Retinal pigment epithelial cell (primary cell): ENCODE measurements at regions not wholly inside any gene's neighbourhood (a gene's known extent, or its start where the extent isn't known, plus 50 kb on each side); places are given as distances from the start of the nearest gene placed in this dataset.

Experiments
- DNase-seq: peaks from one replicate; pipeline ENCODE4 v3.0.0-alpha.2; 2010; ENCODE audit warnings: low read depth
- H3K4me3 ChIP-seq: 2 replicates; pipeline ENCODE4 v1.5.1; 2011; ENCODE audit warnings: mild to moderate bottlenecking, low read length, control low read depth, moderate library complexity
- CTCF ChIP-seq: conservative IDR thresholded peaks from 2 replicates; pipeline ENCODE4 v1.5.1; 2011; ENCODE audit warnings: low read depth, low read length, control low read depth, inconsistent platforms

DNA sequence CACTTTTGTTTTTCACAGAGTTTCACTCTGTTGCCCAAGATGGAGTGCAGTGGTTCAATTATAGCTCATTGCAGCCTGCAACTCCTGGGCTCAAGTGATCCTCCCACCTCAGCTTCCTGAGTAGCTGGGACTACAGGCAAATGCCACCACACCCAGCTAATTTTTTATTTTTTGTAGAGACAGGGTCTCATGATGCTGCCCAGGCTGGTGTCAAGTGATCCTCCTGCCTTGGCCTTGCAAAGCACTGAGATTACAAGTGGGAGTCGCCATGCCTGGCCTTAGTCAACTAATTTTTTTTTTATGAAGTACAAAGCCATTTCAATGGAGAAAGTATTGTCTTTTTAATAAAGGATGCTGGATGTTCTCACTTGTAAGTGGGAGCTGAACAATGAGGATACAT is 51.3 kb upstream of the UXT start:
- TF ChIP-seq CTCF, result no peak
- DNase-seq, result no peak
- no peak overlapping the region for H3K4me3 ChIP-seq
